IMR-90 (cell line): ENCODE measurements at regions not wholly inside any gene's neighbourhood (a gene's known extent, or its start where the extent isn't known, plus 50 kb on each side); places are given as distances from the start of the nearest gene placed in this dataset.

Experiments
- ATAC-seq: fragments of 200-7000 bp; cut with Tn5 transposase; 2 replicates; pipeline ENCODE4 v1.9.1; 2020; ENCODE audit warnings: low read depth, mild to moderate bottlenecking, moderate library complexity
- BruUV-seq: library from RNA; stranded (reverse); fragments of 400-500 nt; replicated peaks from 2 replicates; lab custom pipeline; 2021; lab: Mats Ljungman, UMichigan
- CTCF ChIA-PET: fragments of 300-600 bp; formaldehyde crosslinking; extraction: SDS; loops from one replicate; lab custom pipeline; 2021; ENCODE audit warnings: antibody characterized with exemption; lab: Yijun Ruan, JAX
- POLR2A ChIA-PET: fragments of 300-600 bp; sonication (Branson Sonifier 250); formaldehyde crosslinking; loops from one replicate; lab custom pipeline; 2022; ENCODE audit warnings: antibody characterized with exemption; ENCODE audit not compliant: unreplicated experiment; lab: Charles Lee
- DNase-seq: peaks from one replicate; pipeline ENCODE4 v3.0.0; 2013
- H2AFZ ChIP-seq: replicated peaks from 2 replicates; pipeline ENCODE3; 2013; ENCODE audit warnings: low read length, mild to moderate bottlenecking; ENCODE audit not compliant: poor library complexity
- H2AK5ac ChIP-seq: 2 replicates; pipeline ENCODE4 v1.6.1; 2013; ENCODE audit warnings: low read depth, low read length, inconsistent platforms
- H2AK9ac ChIP-seq: replicated peaks from 2 replicates; pipeline ENCODE3; 2013; ENCODE audit warnings: mild to moderate bottlenecking, low read depth, low read length, moderate library complexity; ENCODE audit not compliant: poor library complexity
- H2BK120ac ChIP-seq: 2 replicates; pipeline ENCODE4 v1.6.1; 2013; ENCODE audit warnings: low read depth, low read length, inconsistent platforms
- H2BK15ac ChIP-seq: 3 replicates; pipeline ENCODE4 v1.6.1; 2013; ENCODE audit warnings: low read depth, low read length, inconsistent platforms
- H2BK20ac ChIP-seq: 2 replicates; pipeline ENCODE4 v1.6.1; 2013; ENCODE audit warnings: low read depth, mild to moderate bottlenecking, inconsistent platforms, low read length, moderate library complexity
- H2BK5ac ChIP-seq: 2 replicates; pipeline ENCODE4 v1.6.1; 2013; ENCODE audit warnings: mild to moderate bottlenecking, low read depth, low read length, inconsistent platforms; ENCODE audit not compliant: poor library complexity, severe bottlenecking
- H3K14ac ChIP-seq: replicated peaks from 2 replicates; pipeline ENCODE4 v1.6.1; 2013; ENCODE audit warnings: low read depth, low read length, inconsistent platforms
- H3K18ac ChIP-seq: 2 replicates; pipeline ENCODE4 v1.6.1; 2013; ENCODE audit warnings: low read depth, low read length, control low read depth
- H3K23ac ChIP-seq: 2 replicates; pipeline ENCODE4 v1.6.1; 2013; ENCODE audit warnings: low read depth, low read length, inconsistent platforms
- H3K27ac ChIP-seq: 2 replicates; pipeline ENCODE4 v1.5.1; 2013; ENCODE audit warnings: mild to moderate bottlenecking, control low read depth, low read length; ENCODE audit not compliant: insufficient read depth
- H3K27me3 ChIP-seq: 2 replicates; pipeline ENCODE4 v1.6.1; 2013; ENCODE audit warnings: low read length; ENCODE audit not compliant: control insufficient read depth, insufficient read depth
- H3K36me3 ChIP-seq: 2 replicates; pipeline ENCODE4 v1.6.1; 2013; ENCODE audit warnings: low read length, mixed read lengths; ENCODE audit not compliant: control insufficient read depth, insufficient read depth
- H3K4ac ChIP-seq: 2 replicates; pipeline ENCODE4 v1.6.1; 2013; ENCODE audit warnings: low read depth, low read length, inconsistent platforms
- H3K4me1 ChIP-seq: 2 replicates; pipeline ENCODE4 v1.6.1; 2013; ENCODE audit warnings: low read length, mixed read lengths; ENCODE audit not compliant: control insufficient read depth, insufficient read depth
- H3K4me2 ChIP-seq: 2 replicates; pipeline ENCODE4 v1.6.1; 2013; ENCODE audit warnings: low read depth, mild to moderate bottlenecking, control low read depth, low read length, moderate library complexity
- H3K4me3 ChIP-seq: 2 replicates; pipeline ENCODE4 v1.5.1; 2013; ENCODE audit warnings: low read depth, mild to moderate bottlenecking, control low read depth, low read length, moderate library complexity; ENCODE audit not compliant: insufficient read depth
- H3K56ac ChIP-seq: 2 replicates; pipeline ENCODE4 v1.6.1; 2013; ENCODE audit warnings: low read length, inconsistent platforms; ENCODE audit not compliant: insufficient read depth; ENCODE audit errors: extremely low read depth
- H3K79me1 ChIP-seq, 2 experiments: 2 replicates each; pipeline ENCODE4 v1.6.1; 2013; ENCODE audit warnings: low read length in 2 of 2, inconsistent platforms in 1 of 2, low read depth in 1 of 2
- H3K9ac ChIP-seq: 2 replicates; pipeline ENCODE4 v1.6.1; 2013; ENCODE audit warnings: low read depth, low read length, control low read depth
- H3K9me1 ChIP-seq: 2 replicates; pipeline ENCODE4 v1.6.1; 2013; ENCODE audit warnings: low read length, inconsistent platforms; ENCODE audit not compliant: insufficient read depth
- H3K9me3 ChIP-seq: 2 replicates; pipeline ENCODE4 v1.6.1; 2013; ENCODE audit warnings: low read length; ENCODE audit not compliant: control insufficient read depth, insufficient read depth
- H4K20me1 ChIP-seq: 2 replicates; pipeline ENCODE4 v1.6.1; 2013; ENCODE audit warnings: low read length, inconsistent platforms; ENCODE audit not compliant: insufficient read depth
- H4K5ac ChIP-seq: 2 replicates; pipeline ENCODE4 v1.6.1; 2013; ENCODE audit warnings: mild to moderate bottlenecking, low read depth, low read length, control low read depth
- H4K8ac ChIP-seq, 2 experiments: 2 replicates each; pipeline ENCODE4 v1.6.1; 2013; ENCODE audit warnings: low read depth in 2 of 2, low read length in 2 of 2, control low read depth in 1 of 2, inconsistent platforms in 1 of 2
- H4K91ac ChIP-seq: 2 replicates; pipeline ENCODE4 v1.6.1; 2013; ENCODE audit warnings: low read depth, low read length, inconsistent platforms; ENCODE audit not compliant: insufficient read depth
- CHD1 ChIP-seq: IDR thresholded peaks from 2 replicates; pipeline ENCODE4 v1.6.1; 2012; ENCODE audit warnings: low read depth, low read length, improper control_type of control experiment
- CTCF ChIP-seq: conservative IDR thresholded peaks from 2 replicates; pipeline ENCODE4 v1.5.1; 2012; ENCODE audit warnings: mild to moderate bottlenecking, low read depth, low read length, improper control_type of control experiment
- FOS ChIP-seq: fragments of 150-350 bp; IDR thresholded peaks from 2 replicates; pipeline ENCODE4 v1.6.1; 2016; ENCODE audit warnings: low read depth, low read length
- MAZ ChIP-seq: IDR thresholded peaks from 2 replicates; pipeline ENCODE4 v1.6.1; 2012; ENCODE audit warnings: low read depth, mild to moderate bottlenecking, low read length, improper control_type of control experiment, moderate library complexity, borderline replicate concordance
- MXI1 ChIP-seq: IDR thresholded peaks from 2 replicates; pipeline ENCODE4 v1.6.1; 2012; ENCODE audit warnings: low read depth, mild to moderate bottlenecking, low read length, moderate library complexity, borderline replicate concordance
- POLR2A ChIP-seq: IDR thresholded peaks from 2 replicates; pipeline ENCODE4 v1.6.1; 2012; ENCODE audit warnings: mild to moderate bottlenecking, low read depth, low read length
- RAD21 ChIP-seq: IDR thresholded peaks from 2 replicates; pipeline ENCODE4 v1.6.1; 2012; ENCODE audit warnings: low read length, improper control_type of control experiment
- SMC3 ChIP-seq: fragments of 150-350 bp; IDR thresholded peaks from 2 replicates; pipeline ENCODE4 v1.6.1; 2016; ENCODE audit warnings: low read depth, mild to moderate bottlenecking, antibody characterized with exemption, low read length, moderate library complexity
- dilution Hi-C: fragments of 300-500 bp; cut with HindIII; formaldehyde crosslinking; loops from one replicate; pipeline ENCODE4 v1.14.3; 2018; ENCODE audit warnings: low sequenced_read_pairs; ENCODE audit not compliant: unreplicated experiment
- in situ Hi-C: fragments of 300-500 bp; cut with MboI; formaldehyde crosslinking; loops from 3 replicates; pipeline ENCODE4 v1.14.3; 2019; ENCODE audit warnings: low sequenced_read_pairs, inconsistent platforms, mixed read lengths
- intact Hi-C: fragments of 100-400 bp; cut with micrococcal nuclease; formaldehyde crosslinking; loops from 2 replicates; pipeline ENCODE4 v1.10.0; 2022
- TF ChIP-seq, protein P1 (sequence below): fragments of 150-350 bp; IDR thresholded peaks from 2 replicates; pipeline ENCODE4 v1.6.1; 2017; ENCODE audit warnings: mild to moderate bottlenecking, antibody characterized with exemption, low read length, low read depth
- TF ChIP-seq, protein P2 (sequence below): fragments of 150-350 bp; IDR thresholded peaks from 2 replicates; pipeline ENCODE4 v1.6.1; 2016; ENCODE audit warnings: low read depth, mild to moderate bottlenecking, low read length, moderate library complexity, borderline replicate concordance

GRCh38 chr2:7703048-7703447, 785.8 kb downstream of the RNF144A start:
- TF ChIP-seq, protein P1, sequence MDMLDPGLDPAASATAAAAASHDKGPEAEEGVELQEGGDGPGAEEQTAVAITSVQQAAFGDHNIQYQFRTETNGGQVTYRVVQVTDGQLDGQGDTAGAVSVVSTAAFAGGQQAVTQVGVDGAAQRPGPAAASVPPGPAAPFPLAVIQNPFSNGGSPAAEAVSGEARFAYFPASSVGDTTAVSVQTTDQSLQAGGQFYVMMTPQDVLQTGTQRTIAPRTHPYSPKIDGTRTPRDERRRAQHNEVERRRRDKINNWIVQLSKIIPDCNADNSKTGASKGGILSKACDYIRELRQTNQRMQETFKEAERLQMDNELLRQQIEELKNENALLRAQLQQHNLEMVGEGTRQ, result no peak
- TF ChIP-seq CHD1 (no peak), RAD21 (no peak), SMC3 (no peak), POLR2A (no peak), MAZ (no peak), MXI1 (no peak), FOS (no peak), CTCF (no peak)
- TF ChIP-seq, protein P2, sequence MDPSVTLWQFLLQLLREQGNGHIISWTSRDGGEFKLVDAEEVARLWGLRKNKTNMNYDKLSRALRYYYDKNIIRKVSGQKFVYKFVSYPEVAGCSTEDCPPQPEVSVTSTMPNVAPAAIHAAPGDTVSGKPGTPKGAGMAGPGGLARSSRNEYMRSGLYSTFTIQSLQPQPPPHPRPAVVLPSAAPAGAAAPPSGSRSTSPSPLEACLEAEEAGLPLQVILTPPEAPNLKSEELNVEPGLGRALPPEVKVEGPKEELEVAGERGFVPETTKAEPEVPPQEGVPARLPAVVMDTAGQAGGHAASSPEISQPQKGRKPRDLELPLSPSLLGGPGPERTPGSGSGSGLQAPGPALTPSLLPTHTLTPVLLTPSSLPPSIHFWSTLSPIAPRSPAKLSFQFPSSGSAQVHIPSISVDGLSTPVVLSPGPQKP, result no peak
- ATAC-seq (no peak), DNase-seq (no peak)
- H3K9ac ChIP-seq, result no peak overlapping the region
- H3K36me3 ChIP-seq, result no peaks in the 10 kb centered on the region
- no peak overlapping the region for H2AK5ac ChIP-seq
- no peak overlapping the region for H3K18ac ChIP-seq
- H2AFZ ChIP-seq, result no peak overlapping the region
- no peak overlapping the region for H3K4me2 ChIP-seq
- no peaks in the 10 kb centered on the region for H3K27me3 ChIP-seq
- H3K4me3 ChIP-seq, result no peak overlapping the region
- CTCF ChIA-PET, result interaction anchor here (0.8 kb wide), 1 partner anchor 25 kb away, joined by 3 read pairs; no protein-coding TSS in a partner anchor
- no peak overlapping the region for H3K27ac ChIP-seq
- H2BK20ac ChIP-seq, result no peak overlapping the region
- in situ Hi-C loops, result no loop called here
- H3K9me3 ChIP-seq, result no peaks in the 10 kb centered on the region
- H2AK9ac ChIP-seq, result no peak overlapping the region
- H3K14ac ChIP-seq, result no peak overlapping the region
- no peaks in the 10 kb centered on the region for H3K4me1 ChIP-seq
- dilution Hi-C loops, result no loop called here
- no peak overlapping the region for H2BK5ac ChIP-seq
- BruUV-seq, result no TSS peak
- H4K8ac ChIP-seq, result no peak overlapping the region
- H3K9me1 ChIP-seq, result no peaks in the 10 kb centered on the region
- H3K23ac ChIP-seq, result no peak overlapping the region
- H4K91ac ChIP-seq, result no peak overlapping the region
- intact Hi-C loops, result no loop called here
- no peak overlapping the region for H4K5ac ChIP-seq
- no peak overlapping the region for H2BK15ac ChIP-seq
- POLR2A ChIA-PET, result no interaction called here
- H4K20me1 ChIP-seq, result no peaks in the 10 kb centered on the region
- H3K79me1 ChIP-seq, result no peaks in the 10 kb centered on the region
- no peak overlapping the region for H3K56ac ChIP-seq
- no peak overlapping the region for H3K4ac ChIP-seq
- no peak overlapping the region for H2BK120ac ChIP-seq
